22Rv1 (cell line): ENCODE measurements at regions not wholly inside any gene's neighbourhood (a gene's known extent, or its start where the extent isn't known, plus 50 kb on each side); places are given as distances from the start of the nearest gene placed in this dataset.

Experiments used
- ZFX ChIP-seq: fragments of 450-650 bp; IDR thresholded peaks from 2 replicates; pipeline ENCODE4 v1.6.1; 2017; ENCODE audit warnings: antibody characterized with exemption, borderline replicate concordance
- TF ChIP-seq, protein P1 (sequence below): fragments of 450-650 bp; IDR thresholded peaks from 2 replicates; pipeline ENCODE4 v1.5.1; 2017; ENCODE audit warnings: mild to moderate bottlenecking

DNA sequence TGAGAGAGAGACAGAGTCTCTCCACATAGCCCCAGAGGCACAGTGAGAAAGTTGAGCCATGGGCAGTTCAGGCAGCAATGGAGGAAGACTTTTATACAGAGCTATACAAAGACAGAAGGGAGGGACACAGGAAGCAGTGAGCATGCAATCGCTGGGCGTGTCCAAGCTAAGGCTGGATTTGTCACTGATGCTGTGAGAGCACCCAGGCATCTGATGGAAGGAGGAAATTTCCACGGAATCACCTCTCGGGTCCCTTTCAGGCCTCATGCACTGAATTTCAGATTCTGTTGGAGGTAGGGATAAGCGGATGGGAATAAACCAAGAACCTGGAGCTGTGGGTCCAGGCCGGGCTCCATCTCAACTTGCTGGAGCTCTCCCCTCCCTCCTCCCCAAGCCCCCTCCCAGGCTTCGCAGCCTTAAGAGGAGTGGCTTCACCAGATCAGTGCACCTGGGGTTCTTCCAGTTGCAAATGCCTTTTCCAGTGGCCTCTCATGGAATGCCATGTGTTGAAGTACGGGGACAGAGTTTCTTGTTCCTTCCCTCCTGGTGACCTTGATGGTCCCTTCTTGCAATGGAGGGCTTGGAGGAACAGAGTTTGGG is 114.8 kb upstream of the ALDH1B1 start:
- TF ChIP-seq, protein P1, sequence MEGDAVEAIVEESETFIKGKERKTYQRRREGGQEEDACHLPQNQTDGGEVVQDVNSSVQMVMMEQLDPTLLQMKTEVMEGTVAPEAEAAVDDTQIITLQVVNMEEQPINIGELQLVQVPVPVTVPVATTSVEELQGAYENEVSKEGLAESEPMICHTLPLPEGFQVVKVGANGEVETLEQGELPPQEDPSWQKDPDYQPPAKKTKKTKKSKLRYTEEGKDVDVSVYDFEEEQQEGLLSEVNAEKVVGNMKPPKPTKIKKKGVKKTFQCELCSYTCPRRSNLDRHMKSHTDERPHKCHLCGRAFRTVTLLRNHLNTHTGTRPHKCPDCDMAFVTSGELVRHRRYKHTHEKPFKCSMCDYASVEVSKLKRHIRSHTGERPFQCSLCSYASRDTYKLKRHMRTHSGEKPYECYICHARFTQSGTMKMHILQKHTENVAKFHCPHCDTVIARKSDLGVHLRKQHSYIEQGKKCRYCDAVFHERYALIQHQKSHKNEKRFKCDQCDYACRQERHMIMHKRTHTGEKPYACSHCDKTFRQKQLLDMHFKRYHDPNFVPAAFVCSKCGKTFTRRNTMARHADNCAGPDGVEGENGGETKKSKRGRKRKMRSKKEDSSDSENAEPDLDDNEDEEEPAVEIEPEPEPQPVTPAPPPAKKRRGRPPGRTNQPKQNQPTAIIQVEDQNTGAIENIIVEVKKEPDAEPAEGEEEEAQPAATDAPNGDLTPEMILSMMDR = no peak
- no peak for TF ChIP-seq ZFX
